HG02885 (cell line): ENCODE measurements at regions not wholly inside any gene's neighbourhood (a gene's known extent, or its start where the extent isn't known, plus 50 kb on each side); places are given as distances from the start of the nearest gene placed in this dataset.
"Not testable (repeated sequence)": the region's sequence is repeated elsewhere in the genome, so short reads cannot be mapped to it uniquely, and the experiment has no call there.

ENCODE experiments used
- ATAC-seq: cut with Tn5 transposase; IDR thresholded peaks from one replicate; pipeline ENCODE4 v1.9.1; 2021; ENCODE audit warnings: mild to moderate bottlenecking; ENCODE audit not compliant: unreplicated experiment, poor library complexity

GRCh38 chr6:155693573-155694418 is 238.2 kb upstream of the NOX3 start:
- ATAC-seq = no peak

GRCh38 chr6:155690820-155691219 is 235.2 kb upstream of the NOX3 start:
- no peak for ATAC-seq

GRCh38 chr6:155687645-155688044 is 232.0 kb upstream of the NOX3 start:
- no peak for ATAC-seq

- no peak for ATAC-seq
Observed at GRCh38 chr6:155684416-155685196, 229.0 kb upstream of the NOX3 start.

DNA sequence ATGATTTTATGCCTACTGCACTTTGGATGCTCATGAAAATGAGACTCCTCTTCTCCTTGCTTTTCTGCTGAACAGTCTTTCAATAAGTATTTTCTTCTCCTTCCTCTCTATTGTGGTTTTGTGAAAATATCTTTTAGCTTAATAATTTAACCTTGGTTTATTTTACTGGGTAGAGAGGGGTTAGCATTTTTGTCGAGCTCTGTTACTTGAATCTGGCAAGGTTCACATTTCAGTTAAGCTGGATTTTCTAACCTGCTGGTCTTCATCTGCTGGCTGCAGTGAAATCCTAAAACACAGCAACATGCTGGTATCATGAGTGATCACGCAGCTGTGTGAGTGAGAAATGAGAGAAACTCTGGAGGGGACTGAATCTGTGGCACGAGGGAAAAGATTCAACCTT is 222.7 kb upstream of the NOX3 start:
- ATAC-seq = no peak

DNA sequence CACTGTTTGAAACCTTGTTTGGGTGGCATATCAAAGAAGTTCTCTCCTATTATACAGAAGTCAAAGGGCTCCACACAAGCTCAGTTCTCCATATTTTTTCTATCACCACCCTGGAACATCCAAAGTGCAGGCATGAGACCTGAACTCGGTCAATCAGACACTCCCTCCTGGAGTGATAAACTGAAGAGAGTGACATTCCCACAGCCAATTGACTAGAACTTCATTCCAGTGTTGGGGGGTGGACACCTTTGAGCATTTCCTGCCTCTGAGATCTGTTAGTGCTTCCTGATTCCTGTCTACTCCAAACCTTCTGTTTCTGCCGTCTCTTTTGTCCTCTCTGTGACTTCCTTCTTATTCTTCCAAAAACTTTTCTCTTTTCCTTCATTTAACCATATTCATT is 220.7 kb upstream of the NOX3 start:
- no peak for ATAC-seq

GRCh38 chr6:155670655-155671054 is 215.0 kb upstream of the NOX3 start:
- no peak for ATAC-seq

DNA sequence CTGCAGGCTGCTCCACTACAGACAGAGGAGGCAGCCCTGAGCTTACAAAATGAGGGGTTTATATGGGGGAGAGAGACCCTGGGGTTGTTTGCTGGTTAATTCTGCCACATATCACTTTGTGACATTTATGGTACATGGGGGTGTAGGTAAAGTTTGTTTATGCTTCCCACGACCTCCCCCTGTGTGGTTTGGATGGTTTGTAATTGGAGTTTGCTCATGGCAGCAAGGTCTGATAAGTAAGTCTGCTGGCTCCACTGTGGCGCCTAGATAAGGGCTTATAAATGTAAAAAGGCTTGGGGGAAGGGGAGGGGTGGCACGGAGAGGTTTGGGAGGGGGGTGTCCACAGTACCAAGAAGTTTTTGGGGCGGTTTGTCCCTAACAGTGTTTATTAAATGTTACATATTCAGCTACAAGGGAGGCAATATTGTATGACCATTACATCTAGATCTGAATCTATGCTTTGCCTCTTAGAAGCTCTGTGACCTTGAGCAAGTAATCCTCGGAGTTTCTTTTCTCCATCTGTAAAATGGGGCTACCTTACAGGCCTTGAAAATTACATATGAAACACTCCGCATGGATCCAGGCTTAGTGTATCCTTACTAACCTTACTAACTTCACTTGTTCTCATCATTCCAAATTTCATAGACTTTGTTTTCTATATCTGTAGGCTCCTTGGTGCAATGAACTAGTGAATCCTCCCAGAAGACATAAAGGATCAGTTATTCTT is 204.8 kb upstream of the NOX3 start:
- no peak for ATAC-seq

GRCh38 chr6:155656024-155656423 is 200.4 kb upstream of the NOX3 start:
- ATAC-seq = no peak

DNA sequence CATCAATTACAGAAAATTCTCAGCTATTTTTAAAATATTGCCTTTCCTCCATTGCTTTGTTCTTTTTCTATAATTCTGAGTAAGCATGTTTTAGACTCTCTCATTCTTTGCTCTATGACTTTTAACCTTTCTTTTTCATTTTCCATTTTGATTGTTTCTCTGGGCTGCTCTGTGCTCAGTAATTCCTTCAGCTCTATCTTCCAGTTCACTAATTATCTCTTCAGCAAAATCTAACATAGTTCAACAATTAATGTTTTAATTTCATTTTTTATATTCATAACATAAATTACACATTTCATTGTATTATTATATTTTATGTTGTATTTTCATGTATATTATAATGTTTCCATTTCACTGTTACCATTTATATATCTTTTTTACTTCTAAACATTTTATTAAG is 198.8 kb upstream of the NOX3 start:
- ATAC-seq = no peak

- ATAC-seq = no peak
Observed at GRCh38 chr6:155648301-155648700, 192.7 kb upstream of the NOX3 start.

DNA sequence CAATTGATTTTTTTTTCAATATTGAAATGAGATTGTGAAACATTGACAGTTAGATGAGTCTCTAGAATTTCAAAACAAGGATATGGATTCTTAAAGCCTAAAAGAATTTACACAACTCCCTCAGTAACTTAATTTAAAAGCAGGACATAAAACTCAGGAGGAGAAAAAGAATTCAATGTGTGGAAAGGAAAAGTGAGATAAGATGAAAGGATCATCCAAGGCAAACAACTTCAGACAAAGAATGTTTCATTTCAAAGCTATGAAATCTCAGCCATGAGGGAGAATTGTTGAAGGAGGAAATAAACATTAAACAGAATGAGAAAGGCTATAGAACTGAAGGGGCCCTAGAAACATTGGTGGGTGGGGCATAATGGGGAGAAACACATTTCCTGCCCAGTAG is 191.7 kb upstream of the NOX3 start:
- ATAC-seq = no peak

- ATAC-seq = no peak
Observed at GRCh38 chr6:155646443-155646842, 190.8 kb upstream of the NOX3 start.

DNA sequence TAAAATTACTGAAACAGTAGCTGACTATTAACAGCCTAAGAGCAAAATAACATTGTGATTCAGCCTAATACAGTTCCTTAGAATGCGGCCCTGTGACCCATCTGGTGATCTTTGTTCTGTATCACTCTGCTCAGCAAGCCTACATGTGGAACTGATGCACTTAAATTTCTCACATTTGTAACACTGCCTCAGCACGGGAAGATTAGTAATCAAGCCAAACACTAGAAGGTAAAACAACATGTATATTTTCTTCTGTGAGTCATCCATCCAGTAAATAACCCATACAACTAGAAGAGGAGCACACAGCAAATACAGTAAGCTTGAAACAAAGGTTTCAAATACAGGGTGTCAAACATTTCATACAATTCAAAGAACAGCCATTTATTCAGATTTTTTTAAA is 189.7 kb upstream of the NOX3 start:
- ATAC-seq = no peak

GRCh38 chr6:155641603-155642002 is 186.0 kb upstream of the NOX3 start:
- no peak for ATAC-seq

- ATAC-seq = no peak
Observed at GRCh38 chr6:155638200-155638599, 182.6 kb upstream of the NOX3 start.

- no peak for ATAC-seq
Observed at GRCh38 chr6:155635416-155635815, 179.8 kb upstream of the NOX3 start.

DNA sequence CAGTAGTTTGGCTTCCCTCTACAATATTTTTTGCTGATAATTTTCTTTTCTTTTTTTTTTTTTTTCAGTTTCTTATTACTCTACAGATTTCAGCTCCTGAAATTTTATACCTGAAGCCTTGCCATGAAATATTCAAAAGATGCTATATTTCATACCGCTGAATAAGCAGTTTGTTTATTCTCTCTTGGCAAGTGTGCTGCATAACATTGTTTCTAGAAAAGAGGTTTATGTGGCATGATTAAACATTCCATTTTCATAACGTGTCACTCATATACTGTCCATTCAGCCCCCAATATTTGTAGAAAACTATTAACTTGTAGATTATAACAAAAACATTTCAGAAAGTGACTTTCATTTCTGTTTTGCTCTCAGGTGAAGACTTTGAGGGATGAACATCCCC is 174.4 kb upstream of the NOX3 start:
- no peak for ATAC-seq

GRCh38 chr6:155629652-155630051 is 174.0 kb upstream of the NOX3 start:
- no peak for ATAC-seq

DNA sequence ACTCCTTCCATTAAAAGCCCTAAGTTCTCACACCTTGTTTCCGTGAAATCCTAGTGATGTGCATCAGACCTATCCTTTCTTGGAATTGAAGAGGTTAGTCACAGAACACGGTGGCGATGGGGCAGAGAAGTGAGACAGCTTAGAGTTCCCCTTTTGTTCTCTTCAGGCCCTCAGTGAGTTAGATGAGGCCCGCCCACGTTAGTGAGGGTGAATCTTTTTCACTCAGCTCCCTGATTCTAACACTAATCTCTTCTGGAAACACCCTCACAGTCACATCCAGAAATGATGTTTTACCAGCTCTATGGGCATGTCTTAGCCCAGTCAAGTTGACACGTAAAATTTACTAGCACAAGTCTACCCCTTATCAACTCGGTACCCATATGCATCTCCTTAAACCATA is 172.7 kb upstream of the NOX3 start:
- peak; percentile 98 for ATAC-seq

- not testable (repeated sequence) for ATAC-seq
Observed at GRCh38 chr6:155627722-155628212, 172.1 kb upstream of the NOX3 start.
